Stomach (tissue), 4 donors: ENCODE measurements at regions not wholly inside any gene's neighbourhood (a gene's known extent, or its start where the extent isn't known, plus 50 kb on each side); places are given as distances from the start of the nearest gene placed in this dataset.

Source experiments
- CTCF ChIP-seq, 7 experiments: fragments of 450-650 bp in 4 of 7; fragments of 200-600 bp in 3 of 7; sonication (generic) in 3 of 7; IDR thresholded peaks; one replicate each; pipeline ENCODE4 v1.5.1; 2016 to 2019; ENCODE audit warnings: antibody characterized with exemption in 7 of 7, control low read depth in 2 of 7, mild to moderate bottlenecking in 1 of 7
- EP300 ChIP-seq: sonication (generic); formaldehyde crosslinking; IDR thresholded peaks from one replicate; pipeline ENCODE4 v1.6.1; 2017; ENCODE audit warnings: antibody characterized with exemption
- POLR2A ChIP-seq, 4 donors: fragments of 450-650 bp; IDR thresholded peaks; one replicate each; pipeline ENCODE4 v1.6.1; 2016; ENCODE audit warnings: antibody characterized with exemption in 4 of 4, control low read depth in 2 of 4, mild to moderate bottlenecking in 1 of 4, moderate library complexity in 1 of 4

DNA sequence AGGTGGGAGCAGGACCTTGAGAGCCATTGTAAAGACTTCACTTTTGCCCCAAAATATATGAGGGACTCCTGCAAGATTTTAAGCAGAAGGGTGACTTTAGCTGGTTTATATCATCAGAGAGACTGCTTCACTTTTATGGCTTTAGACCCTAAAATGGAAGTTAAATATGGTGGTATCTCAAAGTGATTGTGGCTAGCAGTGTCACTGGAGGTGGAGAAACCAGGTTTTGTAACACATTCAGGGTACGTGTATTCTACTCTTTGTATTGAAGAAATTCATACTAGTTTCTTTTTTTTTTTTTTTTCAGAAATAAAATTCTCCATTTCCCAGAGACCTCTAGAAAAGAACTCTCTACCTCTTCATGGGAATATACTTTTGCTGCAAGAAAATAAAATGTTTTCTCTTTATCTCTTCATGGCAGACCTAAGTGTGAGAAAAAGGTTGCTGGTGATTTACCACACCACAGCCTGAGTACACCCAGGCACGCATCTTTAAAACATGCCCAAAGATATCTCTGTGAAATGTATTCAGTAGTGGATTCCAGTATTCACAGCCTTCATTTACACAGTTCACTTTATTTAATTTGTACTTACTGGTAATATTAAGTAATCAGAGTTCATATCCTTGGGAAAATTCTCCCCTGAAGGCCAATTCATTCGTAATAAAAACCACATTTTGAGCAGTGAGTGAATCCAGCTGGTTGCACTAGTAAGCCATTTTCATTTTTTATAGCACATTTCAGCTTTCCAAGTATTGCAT lies 74.3 kb upstream of the GUCY1A1 start:
- no peak for TF ChIP-seq CTCF (IDR thresholded peaks at IDR 0.05)
- no peak for TF ChIP-seq POLR2A (IDR thresholded peaks at IDR 0.05)
- TF ChIP-seq EP300: no peak
